ENCODE measurements at regions not wholly inside any gene's neighbourhood (a gene's known extent, or its start where the extent isn't known, plus 50 kb on each side); places are given as distances from the start of the nearest gene placed in this dataset.

DNA sequence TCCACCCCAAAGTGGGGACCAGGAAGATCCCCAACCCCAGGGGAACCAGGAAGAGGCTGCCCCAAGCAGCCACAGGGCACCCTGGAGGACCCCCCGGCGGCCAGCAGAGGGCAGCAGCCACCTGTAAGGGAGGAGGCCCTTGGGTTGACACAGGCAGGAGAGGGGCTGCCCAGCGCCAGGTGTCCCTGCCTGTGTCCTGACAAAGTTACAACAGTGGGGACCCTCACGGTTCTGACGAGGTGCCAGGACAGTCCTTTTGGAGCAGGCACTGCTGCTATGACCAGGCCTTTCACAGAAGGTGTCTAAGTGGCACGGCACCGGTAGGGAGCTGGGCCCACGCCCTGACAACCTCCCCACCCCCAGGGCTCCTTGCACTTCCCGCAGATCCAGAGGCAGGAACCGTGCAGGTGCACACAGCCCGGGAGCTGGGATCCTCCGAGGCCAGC lies 176.7 kb downstream of the BMP7 start:
- Histone ChIP-seq H3K27ac (no peak overlapping the region), H3K36me3 (no peaks in the 10 kb centered on the region), H3K4me1 (peaks cover 0 to 5% (median 0%) of the 10 kb centered on the region in 9 donors), H3K27me3 (peaks cover 0 to 43% (median 13%) of the 10 kb centered on the region in 7 donors), H3K9me3 (peaks cover 0 to 4% (median 0%) of the 10 kb centered on the region in 11 donors), H3K4me3 (no peak overlapping the region)
- intact Hi-C loops (cut with DNase I) = loop anchor here in 9 of 10 donors (1.0 to 10.0 kb wide), 11 partner anchors 75 to 415 kb away; partner anchors contain the start of genes BMP7 (in 2 of the 9) and SPO11 (in 1 of the 9)
- DNase-seq (peak; percentile 35 to 73), ATAC-seq (peak; percentile 81 to 89 (median 84))
- TF ChIP-seq, protein P1, sequence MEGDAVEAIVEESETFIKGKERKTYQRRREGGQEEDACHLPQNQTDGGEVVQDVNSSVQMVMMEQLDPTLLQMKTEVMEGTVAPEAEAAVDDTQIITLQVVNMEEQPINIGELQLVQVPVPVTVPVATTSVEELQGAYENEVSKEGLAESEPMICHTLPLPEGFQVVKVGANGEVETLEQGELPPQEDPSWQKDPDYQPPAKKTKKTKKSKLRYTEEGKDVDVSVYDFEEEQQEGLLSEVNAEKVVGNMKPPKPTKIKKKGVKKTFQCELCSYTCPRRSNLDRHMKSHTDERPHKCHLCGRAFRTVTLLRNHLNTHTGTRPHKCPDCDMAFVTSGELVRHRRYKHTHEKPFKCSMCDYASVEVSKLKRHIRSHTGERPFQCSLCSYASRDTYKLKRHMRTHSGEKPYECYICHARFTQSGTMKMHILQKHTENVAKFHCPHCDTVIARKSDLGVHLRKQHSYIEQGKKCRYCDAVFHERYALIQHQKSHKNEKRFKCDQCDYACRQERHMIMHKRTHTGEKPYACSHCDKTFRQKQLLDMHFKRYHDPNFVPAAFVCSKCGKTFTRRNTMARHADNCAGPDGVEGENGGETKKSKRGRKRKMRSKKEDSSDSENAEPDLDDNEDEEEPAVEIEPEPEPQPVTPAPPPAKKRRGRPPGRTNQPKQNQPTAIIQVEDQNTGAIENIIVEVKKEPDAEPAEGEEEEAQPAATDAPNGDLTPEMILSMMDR (IDR thresholded peaks at IDR 0.05) = peak; percentile 72 to 96 (median 87)
- 14 to 22% methylated on average over 12 of the region's 12 CpGs for WGBS, 2 donors

DNA sequence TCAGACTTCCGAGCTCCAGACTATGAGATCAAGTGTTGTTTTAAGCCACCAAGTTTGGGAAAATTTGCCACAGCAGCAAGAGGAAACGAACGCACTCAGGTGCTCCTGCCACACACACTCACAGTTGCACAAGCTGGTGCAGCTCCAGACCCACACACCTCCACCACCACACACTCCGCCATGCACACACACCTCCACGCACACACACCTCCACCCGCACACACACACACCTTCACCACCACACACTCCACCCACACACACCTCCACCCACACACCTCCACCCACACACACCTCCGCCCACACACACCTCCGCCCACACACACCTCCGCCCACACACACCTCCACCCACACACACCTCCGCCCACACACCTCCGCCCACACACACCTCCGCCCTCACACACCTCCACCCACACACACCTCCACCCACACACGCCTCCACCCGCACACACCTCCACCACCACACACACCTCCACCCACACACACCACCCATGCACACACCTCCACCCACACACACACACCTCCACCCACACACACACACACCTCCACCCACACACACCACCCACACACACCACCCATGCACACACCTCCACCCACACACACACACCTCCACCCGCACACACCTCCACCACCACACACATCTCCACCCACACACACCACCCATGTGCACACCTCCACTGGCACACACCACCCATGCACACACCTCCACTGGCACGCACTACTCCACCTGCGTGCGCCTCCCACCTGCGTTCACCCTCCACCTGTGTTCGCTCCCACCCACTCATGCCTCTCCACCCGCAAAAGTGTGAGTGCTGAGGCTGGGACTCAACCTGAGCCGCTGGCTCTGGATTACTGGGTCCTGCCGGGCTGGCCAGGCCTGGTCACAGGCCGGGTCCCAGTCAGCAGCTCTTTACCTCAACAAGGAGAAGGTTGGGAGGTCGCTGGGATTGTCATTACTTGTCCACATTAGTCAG lies 175.6 kb downstream of the BMP7 start:
- TF ChIP-seq, protein P1 (IDR thresholded peaks at IDR 0.05) = no peak
- DNase-seq (no peak), ATAC-seq (no peak)
- intact Hi-C loops (cut with DNase I) = loop anchor here in 7 of 10 donors (2.0 to 10.0 kb wide), 8 partner anchors 74 to 404 kb away; partner anchors contain the start of gene BMP7 (in 2 of the 7)
- Histone ChIP-seq H3K9me3 (peaks cover 0 to 4% (median 0%) of the 10 kb centered on the region in 11 donors), H3K36me3 (no peaks in the 10 kb centered on the region), H3K4me3 (no peak overlapping the region), H3K4me1 (peaks cover 0 to 5% (median 0%) of the 10 kb centered on the region in 9 donors), H3K27ac (no peak overlapping the region), H3K27me3 (peaks cover 0 to 42% (median 13%) of the 10 kb centered on the region in 7 donors)
- 84 to 87% methylated on average over 25 of the region's 25 CpGs for WGBS, 2 donors

DNA sequence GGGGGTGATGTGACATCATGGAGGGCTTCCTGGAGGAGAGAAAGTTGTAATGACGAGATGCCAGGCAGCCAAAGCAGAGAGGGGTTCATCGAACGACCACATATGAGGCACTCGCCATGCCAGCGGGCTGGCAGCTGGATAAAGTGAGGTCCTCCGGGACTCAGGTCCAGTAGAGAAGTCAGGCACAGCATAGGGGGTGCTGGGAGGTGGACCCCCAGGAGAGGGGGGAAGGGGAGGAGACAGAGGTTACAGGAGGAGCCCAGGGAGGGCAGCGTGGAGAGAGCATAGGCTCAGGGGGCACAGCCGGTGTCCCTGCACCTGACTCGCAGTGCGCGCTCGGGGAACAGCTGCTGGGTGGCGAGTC lies 174.7 kb downstream of the BMP7 start:
- peak in 3 of 8 donors; percentile 4 to 9 (median 7) for ATAC-seq
- H3K27ac ChIP-seq = no peak overlapping the region
- H3K36me3 ChIP-seq = no peaks in the 10 kb centered on the region
- H3K27me3 ChIP-seq = peaks cover 0 to 44% (median 13%) of the 10 kb centered on the region in 7 donors
- H3K9me3 ChIP-seq = peaks cover 0 to 4% (median 0%) of the 10 kb centered on the region in 11 donors
- DNase-seq = no peak
- 61 to 66% methylated on average over 13 of the region's 13 CpGs for WGBS, 2 donors
- intact Hi-C loops (cut with DNase I) = loop anchor here in 8 of 10 donors (1.0 to 10.0 kb wide), 10 partner anchors 73 to 403 kb away; partner anchors contain the start of gene BMP7 (in 2 of the 8)
- no peak overlapping the region for H3K4me3 ChIP-seq
- TF ChIP-seq, protein P1 (IDR thresholded peaks at IDR 0.05) = no peak
- H3K4me1 ChIP-seq = peaks cover 0 to 5% (median 0%) of the 10 kb centered on the region in 9 donors
